NT2/D1 (cell line): ENCODE measurements at regions not wholly inside any gene's neighbourhood (a gene's known extent, or its start where the extent isn't known, plus 50 kb on each side); places are given as distances from the start of the nearest gene placed in this dataset.

Experiments used
- SUZ12 ChIP-seq: IDR thresholded peaks from 2 replicates; pipeline ENCODE4 v1.6.1; 2011; ENCODE audit not compliant: insufficient read length, insufficient read depth; ENCODE audit errors: extremely low read depth
- YY1 ChIP-seq: IDR thresholded peaks from 2 replicates; pipeline ENCODE4 v1.6.1; 2011; ENCODE audit not compliant: insufficient read length, insufficient read depth
- ZNF274 ChIP-seq: IDR thresholded peaks from 2 replicates; pipeline ENCODE4 v1.6.1; 2011; ENCODE audit warnings: mild to moderate bottlenecking, low read depth, low read length

DNA sequence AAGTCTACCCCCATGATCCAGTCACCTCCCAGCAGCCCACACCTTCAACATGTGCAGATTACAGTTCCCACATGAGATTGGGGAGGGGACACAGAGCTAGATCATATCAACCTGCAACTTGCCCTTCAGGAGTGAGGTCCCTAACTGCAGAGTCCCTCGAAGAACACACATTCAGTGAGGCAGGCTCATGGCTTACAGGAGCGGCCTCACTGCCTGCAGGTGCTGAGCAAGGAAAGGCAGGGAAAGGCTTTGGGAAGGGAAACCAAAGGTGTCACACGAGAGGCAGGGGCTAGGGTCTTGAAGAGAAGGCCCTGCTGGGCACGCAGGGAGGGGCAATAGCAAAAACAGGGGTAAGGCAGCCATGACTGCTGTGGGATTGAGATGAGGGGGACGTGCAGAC is 182.4 kb upstream of the CHRNA7 start:
- TF ChIP-seq YY1, result no peak
- TF ChIP-seq ZNF274, result no peak
- TF ChIP-seq SUZ12, result no peak
